ENCODE measurements at regions not wholly inside any gene's neighbourhood (a gene's known extent, or its start where the extent isn't known, plus 50 kb on each side); places are given as distances from the start of the nearest gene placed in this dataset.

- DNase-seq (ENCODE audit: low spot score) (no peak), ATAC-seq (no peak)
- Mint-ChIP-seq H3K9me3 (peaks cover 5% of the 10 kb centered on the region; the same call in 2 of the 3 replicates), H3K27ac (no peak overlapping the region), H3K36me3 (ENCODE audit: low read depth) (no peaks in the 10 kb centered on the region; the same call in 1 of the 3 replicates), H3K4me1 (peaks cover 8% of the 10 kb centered on the region; the same call in 2 of the 3 replicates), H3K4me3 (no peak overlapping the region), H3K27me3 (ENCODE audit: insufficient read depth, low read depth, poor library complexity) (peaks cover 6% of the 10 kb centered on the region)
- Histone ChIP-seq H3K36me3 (ENCODE audit: insufficient read depth) (no peaks in the 10 kb centered on the region), H3K9me2 (ENCODE audit: insufficient read depth) (0 out of 2 replicates have a peak, but pooled peaks cover 4% of the 10 kb centered on the region), H3K4me2 (no peak overlapping the region), H4K20me1 (replicated peaks; ENCODE audit: insufficient read depth) (no peaks in the 10 kb centered on the region), H3K4me1 (ENCODE audit: insufficient read depth) (no peaks in the 10 kb centered on the region), H2AFZ (no peak overlapping the region), H3K4me3 (no peak overlapping the region), H3K27ac (ENCODE audit: low read depth) (no peak overlapping the region), H3K27me3 (ENCODE audit: insufficient read depth) (no peaks in the 10 kb centered on the region), H3F3A (replicated peaks; ENCODE audit: low read depth) (no peaks in the 10 kb centered on the region), H3K79me2 (replicated peaks; ENCODE audit: insufficient read depth) (no peaks in the 10 kb centered on the region)
- TF ChIP-seq ZNF114 (CRISPR knock-in tag; IDR thresholded peaks at IDR 0.05) (no peak), STAT1 (IDR thresholded peaks at IDR 0.05; ENCODE audit: unreplicated experiment) (no peak), ZNF462 (CRISPR knock-in tag; IDR thresholded peaks at IDR 0.05) (no peak), REST (IDR thresholded peaks at IDR 0.05; ENCODE audit: unreplicated experiment) (no peak), ZNF331 (CRISPR knock-in tag; IDR thresholded peaks at IDR 0.05; ENCODE audit: low read depth) (no peak), EZH2phosphoT487 (IDR thresholded peaks at IDR 0.05; ENCODE audit: unreplicated experiment) (no peak), ETS1 (IDR thresholded peaks at IDR 0.05) (no peak), POLR2AphosphoS5 (IDR thresholded peaks at IDR 0.05; ENCODE audit: low read depth) (no peak), EZH2 (IDR thresholded peaks at IDR 0.05; ENCODE audit: low read depth, unreplicated experiment) (no peak), JUNB (IDR thresholded peaks at IDR 0.05; ENCODE audit: unreplicated experiment) (no peak), NANOG (IDR thresholded peaks at IDR 0.05; ENCODE audit: borderline replicate concordance) (no peak), CREB1 (CRISPR knock-in tag; IDR thresholded peaks at IDR 0.05; ENCODE audit: low read depth) (no peak), CTCF (conservative IDR thresholded peaks at IDR 0.05; ENCODE audit: low read depth in 2 of 2) (no peak)
These were observed 151.4 kb downstream of the TMEM132E start for GRCh38 chr17:34730816-34731215.
